HG03460 (cell line): ENCODE measurements at regions not wholly inside any gene's neighbourhood (a gene's known extent, or its start where the extent isn't known, plus 50 kb on each side); places are given as distances from the start of the nearest gene placed in this dataset.

ENCODE experiments used
- ATAC-seq: cut with Tn5 transposase; IDR thresholded peaks from one replicate; pipeline ENCODE4 v1.9.1; 2021; ENCODE audit not compliant: unreplicated experiment

- ATAC-seq = no peak
These were observed 90.2 kb upstream of the TBX3 start for GRCh38 chr12:114774197-114774596.

GRCh38 chr12:114770323-114770722 is 86.3 kb upstream of the TBX3 start:
- no peak for ATAC-seq

GRCh38 chr12:114769634-114770033 is 85.7 kb upstream of the TBX3 start:
- no peak for ATAC-seq

GRCh38 chr12:114767906-114768722 is 84.1 kb upstream of the TBX3 start:
- ATAC-seq = no peak

GRCh38 chr12:114767084-114767760 is 83.2 kb upstream of the TBX3 start:
- ATAC-seq = no peak

- no peak for ATAC-seq
These were observed 82.2 kb upstream of the TBX3 start for GRCh38 chr12:114765960-114766691.

GRCh38 chr12:114764510-114764909 is 80.5 kb upstream of the TBX3 start:
- ATAC-seq = no peak

- ATAC-seq = no peak
These were observed 78.6 kb upstream of the TBX3 start for GRCh38 chr12:114762490-114763110.

GRCh38 chr12:114760151-114760877 is 76.3 kb upstream of the TBX3 start:
- no peak for ATAC-seq

- no peak for ATAC-seq
These were observed 75.7 kb upstream of the TBX3 start for GRCh38 chr12:114759635-114760034.

- ATAC-seq = no peak
These were observed 73.8 kb upstream of the TBX3 start for GRCh38 chr12:114757684-114758325.

- ATAC-seq = no peak
These were observed 68.2 kb upstream of the TBX3 start for GRCh38 chr12:114752217-114752616.

GRCh38 chr12:114751712-114752111 is 67.7 kb upstream of the TBX3 start:
- ATAC-seq = no peak

- no peak for ATAC-seq
These were observed 66.9 kb upstream of the TBX3 start for GRCh38 chr12:114750917-114751316.

GRCh38 chr12:114749065-114749464 is 65.1 kb upstream of the TBX3 start:
- no peak for ATAC-seq

- ATAC-seq = no peak
These were observed 63.3 kb upstream of the TBX3 start for GRCh38 chr12:114747012-114747858.

- no peak for ATAC-seq
These were observed 62.5 kb upstream of the TBX3 start for GRCh38 chr12:114746297-114747011.

GRCh38 chr12:114744691-114745090 is 60.7 kb upstream of the TBX3 start:
- no peak for ATAC-seq

- ATAC-seq = no peak
These were observed 60.3 kb upstream of the TBX3 start for GRCh38 chr12:114744285-114744684.
